ENCODE measurements at regions not wholly inside any gene's neighbourhood (a gene's known extent, or its start where the extent isn't known, plus 50 kb on each side); places are given as distances from the start of the nearest gene placed in this dataset.

DNA sequence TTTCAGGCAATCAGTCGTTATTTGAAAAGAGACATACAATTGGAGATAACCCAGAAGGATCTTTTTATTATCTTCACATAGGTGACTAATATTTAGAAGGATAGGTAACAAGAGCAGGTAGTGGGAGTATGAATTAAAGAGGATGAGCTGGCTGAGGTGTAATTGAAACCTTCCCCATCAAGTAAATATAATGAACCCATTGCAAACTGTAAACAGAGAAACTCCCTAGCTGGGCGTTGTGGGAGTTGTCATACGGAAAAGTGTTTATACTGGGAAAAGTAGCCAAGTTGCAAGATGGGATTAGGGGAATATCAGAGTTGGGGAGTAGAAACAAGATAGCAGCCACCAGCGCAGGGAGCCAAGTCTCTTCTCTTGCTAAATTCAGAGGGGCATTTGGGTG is 448.4 kb downstream of the COG6 start:
- TF ChIP-seq GATA3 (IDR thresholded peaks at IDR 0.05; ENCODE audit: low read depth, low read length) = no peak
- TF ChIP-seq GATA2 (IDR thresholded peaks at IDR 0.05; ENCODE audit: low read depth, low read length) = no peak

DNA sequence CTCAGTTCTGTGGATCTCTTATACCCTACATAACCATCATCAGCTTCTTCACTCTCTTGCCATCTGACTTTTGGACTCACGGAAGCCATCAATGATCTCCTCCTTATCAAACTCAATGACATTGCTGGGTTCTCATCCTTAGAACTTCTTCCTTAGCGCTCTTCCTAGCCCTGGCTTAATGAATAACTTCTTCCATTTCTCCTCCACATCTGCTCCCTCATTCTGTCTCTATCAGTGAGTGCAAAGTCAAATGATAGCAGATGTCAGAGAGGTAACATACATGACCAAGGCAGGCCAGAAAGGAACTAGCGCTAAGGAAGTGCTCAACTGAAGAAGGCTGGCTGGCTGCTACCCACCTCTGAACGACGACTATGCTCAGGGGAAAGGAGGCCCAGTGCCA is 449.8 kb downstream of the COG6 start:
- no peak for TF ChIP-seq GATA3 (IDR thresholded peaks at IDR 0.05; ENCODE audit: low read depth, low read length)
- TF ChIP-seq GATA2 (IDR thresholded peaks at IDR 0.05; ENCODE audit: low read depth, low read length) = no peak

DNA sequence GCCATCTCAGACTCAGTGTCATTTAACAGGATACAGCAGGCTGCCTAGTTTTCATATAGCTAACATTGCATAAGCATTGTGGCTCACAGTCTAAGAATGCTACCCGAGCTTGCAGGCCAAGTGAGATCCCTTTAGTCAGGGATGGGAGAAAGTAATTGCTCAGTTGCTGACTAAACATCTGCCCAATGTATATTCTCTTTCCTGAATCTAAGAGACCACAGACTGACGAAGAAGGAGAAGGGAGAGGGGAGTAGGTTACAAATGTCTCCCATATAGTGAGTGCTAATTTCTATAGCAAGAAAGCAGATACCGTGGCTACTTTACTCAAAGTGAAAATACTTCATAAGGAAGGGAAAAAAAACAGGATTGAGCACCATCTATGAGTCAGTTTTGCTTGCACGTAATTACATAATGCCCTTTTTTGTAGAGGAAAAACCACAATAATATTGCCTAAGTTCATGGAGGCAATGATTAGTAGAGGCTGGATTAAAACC is 453.9 kb downstream of the COG6 start:
- TF ChIP-seq GATA2 (IDR thresholded peaks at IDR 0.05; ENCODE audit: low read depth, low read length) = no peak
- TF ChIP-seq GATA3 (IDR thresholded peaks at IDR 0.05; ENCODE audit: low read depth, low read length) = no peak

DNA sequence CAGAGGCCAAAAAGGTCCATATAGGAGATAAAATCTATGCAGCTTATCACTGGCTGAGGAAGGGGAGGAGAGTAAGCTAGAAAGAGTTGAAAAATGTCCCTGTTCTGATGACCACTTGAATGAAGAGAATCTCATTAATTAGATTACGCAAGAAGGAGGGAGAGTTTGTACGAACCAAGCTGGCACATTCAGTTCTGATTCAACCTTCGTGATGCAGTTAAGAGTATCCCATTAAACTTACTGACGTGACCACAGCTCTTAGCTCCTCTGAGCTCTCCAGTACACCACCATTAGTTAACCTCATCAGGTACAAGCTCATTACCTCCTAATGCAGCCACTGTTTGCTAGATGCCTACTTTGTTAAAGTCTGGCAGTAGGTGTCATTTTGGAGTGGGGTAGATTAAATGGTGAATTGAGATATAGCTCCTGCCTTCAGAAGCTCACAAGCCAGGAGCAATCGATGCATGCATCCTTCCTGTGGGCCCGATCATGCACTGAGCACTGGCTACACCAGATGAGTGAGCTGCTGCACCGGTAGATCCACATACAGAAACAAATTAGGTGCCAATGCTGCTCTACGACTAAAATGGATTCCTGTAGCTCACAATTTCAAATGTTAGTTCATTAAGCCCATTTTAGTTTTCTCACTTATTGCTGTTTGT is 458.3 kb downstream of the COG6 start:
- TF ChIP-seq GATA2 (IDR thresholded peaks at IDR 0.05; ENCODE audit: low read depth, low read length) (no peak), GATA3 (IDR thresholded peaks at IDR 0.05; ENCODE audit: low read depth, low read length) (no peak)

DNA sequence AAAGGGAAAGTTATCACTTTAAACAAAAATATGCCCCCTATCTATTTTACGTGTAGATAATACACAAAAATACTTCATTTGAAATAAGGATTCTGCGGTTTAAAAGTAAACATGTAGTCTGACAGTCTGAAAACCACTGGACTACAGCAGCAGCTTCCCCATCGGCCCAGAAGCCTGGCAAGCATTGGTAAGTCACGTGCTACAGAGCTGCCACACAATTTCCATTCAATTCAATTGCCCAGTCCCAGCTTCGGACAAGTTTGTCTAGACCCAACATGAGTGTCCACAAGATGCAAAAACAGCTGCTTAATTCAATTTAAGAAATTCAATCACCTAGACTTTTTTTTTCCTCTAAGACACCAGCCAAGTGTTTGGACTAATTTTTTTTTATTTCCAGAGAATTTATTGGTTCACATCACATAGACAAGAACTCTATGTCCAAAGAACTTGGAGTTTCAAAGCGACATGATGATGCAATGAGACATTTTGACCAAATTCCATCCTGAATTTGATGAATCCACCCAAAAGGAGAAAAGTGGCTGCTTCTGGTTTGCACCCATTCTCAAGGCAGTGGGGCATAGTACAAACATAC is 458.9 kb downstream of the COG6 start:
- no peak for TF ChIP-seq GATA3 (IDR thresholded peaks at IDR 0.05; ENCODE audit: low read depth, low read length)
- TF ChIP-seq GATA2 (IDR thresholded peaks at IDR 0.05; ENCODE audit: low read depth, low read length) = no peak

DNA sequence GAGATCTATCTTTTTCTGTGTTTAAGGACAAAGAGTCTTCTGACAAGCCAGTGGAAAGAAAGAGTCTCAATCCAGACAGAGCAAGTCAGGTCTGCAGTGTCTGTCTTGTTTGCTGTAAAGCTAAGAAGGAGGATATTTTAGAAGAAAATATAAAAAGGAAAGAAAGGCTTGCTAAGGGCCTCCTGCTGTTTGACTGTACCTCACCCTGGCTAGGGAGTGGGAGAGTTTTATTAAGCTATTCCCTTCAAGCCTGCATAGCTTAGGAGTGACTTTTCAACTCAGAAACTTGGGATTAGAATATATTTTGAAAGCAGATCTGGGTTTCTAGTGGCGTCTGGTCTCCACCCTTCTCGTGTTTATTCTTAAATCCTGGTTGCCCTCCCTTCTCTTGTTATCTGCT is 460.0 kb downstream of the COG6 start:
- no peak for TF ChIP-seq GATA2 (IDR thresholded peaks at IDR 0.05; ENCODE audit: low read depth, low read length)

DNA sequence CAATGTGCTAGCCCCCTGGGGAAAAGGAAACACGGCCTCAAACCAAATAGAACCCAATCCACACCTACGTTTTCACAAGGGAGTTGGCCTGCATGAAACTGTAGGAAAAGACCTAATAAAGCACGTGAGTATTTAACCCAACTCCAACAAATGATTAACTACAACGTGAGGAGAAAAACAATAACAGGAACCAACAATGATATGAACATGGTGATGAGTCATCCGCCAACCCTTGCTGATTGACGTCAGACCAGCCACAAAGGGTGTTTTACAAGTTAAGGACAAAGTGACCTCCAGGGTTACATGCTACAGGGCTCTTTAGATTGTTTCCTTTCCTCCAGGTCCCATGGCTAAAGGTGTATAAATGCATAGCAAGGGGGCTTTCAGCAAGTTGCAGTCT is 460.5 kb downstream of the COG6 start:
- no peak for TF ChIP-seq GATA2 (IDR thresholded peaks at IDR 0.05; ENCODE audit: low read depth, low read length)
- no peak for TF ChIP-seq GATA3 (IDR thresholded peaks at IDR 0.05; ENCODE audit: low read depth, low read length)

DNA sequence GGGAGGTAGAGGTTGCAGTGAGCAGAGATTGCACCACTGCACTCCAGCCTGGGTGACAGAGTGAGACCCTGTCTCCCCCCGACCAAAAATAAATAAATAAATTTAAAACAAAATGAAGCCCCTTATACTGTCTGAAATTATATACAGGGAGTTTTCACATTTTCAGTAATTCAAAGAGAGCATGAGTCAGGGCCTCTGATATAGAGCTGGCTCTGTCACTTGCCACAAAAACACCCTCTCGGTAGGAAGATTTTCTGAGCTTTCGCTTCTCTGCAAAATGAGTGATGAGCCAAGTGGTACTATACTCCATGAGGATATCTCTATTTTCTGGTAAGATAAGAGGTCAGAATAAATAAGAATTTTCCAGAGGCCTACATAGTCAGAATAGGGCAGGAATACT is 462.9 kb downstream of the COG6 start:
- TF ChIP-seq GATA2 (IDR thresholded peaks at IDR 0.05; ENCODE audit: low read depth, low read length) (no peak), GATA3 (IDR thresholded peaks at IDR 0.05; ENCODE audit: low read depth, low read length) (no peak)

DNA sequence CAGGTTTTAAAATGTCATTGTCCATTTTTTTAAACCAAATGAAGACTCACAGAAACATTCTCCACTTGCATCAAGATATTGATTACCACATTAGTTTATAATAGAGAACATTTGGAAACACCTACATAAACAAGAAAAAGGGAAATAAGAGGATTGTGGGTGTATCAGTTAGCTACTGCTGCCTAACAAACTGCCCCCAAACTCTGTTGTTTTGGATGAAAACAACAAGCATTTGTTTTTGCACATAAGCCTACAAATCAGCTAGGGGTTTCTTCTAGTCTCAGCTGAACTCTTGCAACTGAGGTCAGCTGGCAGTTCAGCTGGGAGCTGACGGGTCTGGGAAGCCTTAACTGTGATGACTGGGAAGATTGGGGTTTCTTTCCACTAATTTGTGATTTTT is 464.4 kb downstream of the COG6 start:
- TF ChIP-seq GATA3 (IDR thresholded peaks at IDR 0.05; ENCODE audit: low read depth, low read length) (no peak), GATA2 (IDR thresholded peaks at IDR 0.05; ENCODE audit: low read depth, low read length) (no peak)

DNA sequence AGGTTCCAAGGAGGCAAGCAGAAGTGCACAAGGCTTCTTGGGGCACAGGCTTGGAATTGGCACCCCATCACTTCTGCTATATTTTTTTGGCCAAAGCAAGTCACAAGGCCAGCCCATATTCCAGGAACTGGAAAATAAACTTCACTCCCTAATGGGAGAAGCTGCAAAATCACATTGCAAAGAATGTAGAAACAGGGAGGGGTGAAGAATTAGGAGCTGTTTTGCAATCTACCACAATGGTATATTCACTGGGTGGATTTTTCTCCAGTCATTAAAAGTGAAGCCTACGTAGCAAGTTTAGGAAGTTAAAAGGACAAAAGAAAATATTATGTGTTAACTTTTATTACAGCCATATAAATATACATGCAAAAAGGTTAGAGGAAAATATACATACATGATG is 464.8 kb downstream of the COG6 start:
- TF ChIP-seq GATA3 (IDR thresholded peaks at IDR 0.05; ENCODE audit: low read depth, low read length) (no peak), GATA2 (IDR thresholded peaks at IDR 0.05; ENCODE audit: low read depth, low read length) (no peak)

DNA sequence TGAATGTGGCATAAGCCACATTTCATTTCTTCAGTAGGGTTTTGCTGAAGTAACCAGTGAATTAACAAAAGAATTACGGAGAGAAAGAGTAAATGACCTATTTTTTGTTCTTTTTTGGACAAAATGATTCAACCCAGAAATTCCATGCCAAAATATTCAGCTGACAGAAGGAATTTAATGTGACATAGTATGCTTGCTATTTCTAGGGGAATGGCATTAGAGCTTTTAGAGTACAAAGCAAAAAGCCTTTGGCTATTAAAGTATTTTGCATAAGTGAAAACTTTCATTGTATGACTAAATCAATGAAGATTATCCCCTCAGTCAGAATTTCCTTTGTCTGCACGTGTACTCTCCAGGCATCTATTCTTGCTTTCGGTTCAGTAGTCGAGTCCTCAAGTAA is 465.3 kb downstream of the COG6 start:
- TF ChIP-seq GATA3 (IDR thresholded peaks at IDR 0.05; ENCODE audit: low read depth, low read length) (no peak), GATA2 (IDR thresholded peaks at IDR 0.05; ENCODE audit: low read depth, low read length) (no peak)

DNA sequence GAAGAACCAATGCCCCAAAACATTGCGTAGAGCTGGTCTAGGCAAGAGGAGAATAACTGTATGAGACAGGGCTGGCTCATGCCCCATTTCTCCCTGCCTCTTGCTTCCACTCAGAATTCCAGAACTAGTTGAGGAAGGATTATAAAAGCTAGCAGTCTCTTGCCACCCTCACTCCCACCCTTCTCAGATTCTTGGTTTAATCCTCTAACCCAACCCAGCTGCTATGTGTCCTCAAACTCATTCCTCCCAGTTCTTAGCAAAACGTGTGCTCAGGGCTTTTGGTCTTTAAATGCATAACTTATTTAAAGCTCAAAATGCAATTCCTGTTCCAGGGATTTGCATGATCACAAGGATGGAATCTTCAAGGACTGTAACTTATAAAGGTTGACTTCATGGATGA is 466.3 kb downstream of the COG6 start:
- TF ChIP-seq GATA3 (IDR thresholded peaks at IDR 0.05; ENCODE audit: low read depth, low read length) (no peak), GATA2 (IDR thresholded peaks at IDR 0.05; ENCODE audit: low read depth, low read length) (no peak)

DNA sequence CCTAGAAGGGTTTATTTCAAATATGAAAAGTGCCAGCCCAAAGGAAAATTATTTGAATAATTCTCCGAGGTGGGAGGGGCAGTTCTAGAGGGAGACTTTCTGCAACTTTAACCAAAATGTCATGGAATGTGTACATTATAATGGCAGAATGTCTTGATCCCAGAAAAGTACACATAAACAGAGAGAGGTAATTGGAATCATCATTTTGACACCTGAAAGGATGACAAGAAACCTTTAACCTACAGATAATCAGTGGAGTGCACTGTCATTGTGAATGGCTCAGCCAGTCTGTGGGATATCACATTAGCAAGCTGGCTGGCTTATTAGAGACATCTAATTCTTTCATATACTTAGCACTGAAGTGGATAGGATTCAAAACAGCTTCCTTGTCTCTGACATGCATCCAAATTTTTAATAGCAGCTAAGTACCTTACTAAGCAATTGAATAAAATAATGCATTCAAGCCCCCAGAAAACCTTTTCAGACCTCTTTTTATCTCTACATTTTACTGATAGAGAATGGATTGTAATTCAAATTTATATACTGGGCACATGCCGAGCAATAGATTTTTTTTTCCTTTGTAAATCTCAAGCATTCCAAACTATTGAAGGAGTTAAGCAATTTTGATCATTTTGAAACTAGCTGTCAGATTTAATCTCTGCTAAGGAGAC is 468.6 kb downstream of the COG6 start:
- no peak for TF ChIP-seq GATA3 (IDR thresholded peaks at IDR 0.05; ENCODE audit: low read depth, low read length)
- TF ChIP-seq GATA2 (IDR thresholded peaks at IDR 0.05; ENCODE audit: low read depth, low read length) = no peak

DNA sequence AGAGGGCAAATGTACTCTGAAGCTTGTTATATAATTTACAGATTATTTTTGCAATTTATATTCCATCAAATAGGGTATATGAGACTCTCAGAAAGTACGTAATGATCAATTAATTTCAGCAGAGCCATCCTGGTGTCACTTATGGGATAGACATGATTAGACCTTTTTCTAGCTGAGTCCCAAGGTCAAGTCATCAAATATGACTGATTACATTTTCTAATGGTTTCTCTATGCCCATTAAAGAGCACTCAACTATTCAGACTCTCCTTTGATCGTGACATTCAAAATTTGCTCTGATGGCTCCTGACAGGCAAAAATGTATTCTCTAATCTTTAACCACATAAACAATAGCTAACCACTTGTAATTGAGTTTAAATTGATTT is 469.2 kb downstream of the COG6 start:
- TF ChIP-seq GATA2 (IDR thresholded peaks at IDR 0.05; ENCODE audit: low read depth, low read length) (no peak), GATA3 (IDR thresholded peaks at IDR 0.05; ENCODE audit: low read depth, low read length) (no peak)

DNA sequence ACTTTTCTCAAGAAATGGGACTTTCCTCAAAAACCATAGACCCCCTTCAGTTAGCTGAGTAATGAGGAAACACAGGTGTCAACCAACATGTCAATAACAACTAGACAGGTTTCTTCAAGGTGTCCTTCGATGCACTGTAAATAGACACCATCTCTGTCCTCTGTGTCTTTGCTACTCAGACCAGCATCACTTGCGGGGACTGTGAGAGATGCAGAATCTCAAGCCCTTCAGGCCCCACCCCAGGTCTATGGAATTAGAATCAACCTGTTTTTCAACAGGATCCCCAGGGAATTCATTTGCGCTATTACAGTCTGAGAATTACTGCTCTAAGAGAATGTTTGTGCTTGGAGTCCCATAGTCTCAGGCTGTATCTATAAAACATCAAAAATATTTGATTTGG is 469.9 kb downstream of the COG6 start:
- TF ChIP-seq GATA3 (IDR thresholded peaks at IDR 0.05; ENCODE audit: low read depth, low read length) (no peak), GATA2 (IDR thresholded peaks at IDR 0.05; ENCODE audit: low read depth, low read length) (no peak)

All from SH-SY5Y (cell line).